Activated CD4-positive, alpha-beta T cell treated with anti-CD3 and anti-CD28 coated beads, Interleukin-2, amount 10 ng/mL, durations not matched to agents 7 days and 5 days (primary cell): ENCODE measurements at regions not wholly inside any gene's neighbourhood (a gene's known extent, or its start where the extent isn't known, plus 50 kb on each side); places are given as distances from the start of the nearest gene placed in this dataset.

Source experiments
- CTCF ChIA-PET: fragments of 350-600 bp; sonication (Branson Sonifier 250); formaldehyde crosslinking; loops from one replicate; lab custom pipeline; 2021; ENCODE audit warnings: antibody characterized with exemption; lab: Charles Lee
- POLR2A ChIA-PET: fragments of 350-600 bp; sonication (Branson Sonifier 250); formaldehyde crosslinking; loops from one replicate; lab custom pipeline; 2021; ENCODE audit warnings: antibody characterized with exemption; lab: Charles Lee
- DNase-seq: peaks from one replicate; pipeline ENCODE4 v3.0.0-alpha.2; 2020
- H3K27ac Mint-ChIP-seq: one replicate; pipeline ENCODE4 v1.8.0; 2021; ENCODE audit warnings: mild to moderate bottlenecking, moderate library complexity, mixed read lengths
- H3K27me3 Mint-ChIP-seq: one replicate; pipeline ENCODE4 v1.8.0; 2021; ENCODE audit warnings: mixed read lengths
- H3K36me3 Mint-ChIP-seq: one replicate; pipeline ENCODE4 v1.8.0; 2021; ENCODE audit warnings: low read depth, mixed read lengths
- H3K4me1 Mint-ChIP-seq: one replicate; pipeline ENCODE4 v1.8.0; 2021; ENCODE audit warnings: mixed read lengths
- H3K4me3 Mint-ChIP-seq: one replicate; pipeline ENCODE4 v1.8.0; 2021; ENCODE audit warnings: mild to moderate bottlenecking, moderate library complexity, mixed read lengths
- H3K9me3 Mint-ChIP-seq: one replicate; pipeline ENCODE4 v1.8.0; 2021; ENCODE audit warnings: mixed read lengths

DNA sequence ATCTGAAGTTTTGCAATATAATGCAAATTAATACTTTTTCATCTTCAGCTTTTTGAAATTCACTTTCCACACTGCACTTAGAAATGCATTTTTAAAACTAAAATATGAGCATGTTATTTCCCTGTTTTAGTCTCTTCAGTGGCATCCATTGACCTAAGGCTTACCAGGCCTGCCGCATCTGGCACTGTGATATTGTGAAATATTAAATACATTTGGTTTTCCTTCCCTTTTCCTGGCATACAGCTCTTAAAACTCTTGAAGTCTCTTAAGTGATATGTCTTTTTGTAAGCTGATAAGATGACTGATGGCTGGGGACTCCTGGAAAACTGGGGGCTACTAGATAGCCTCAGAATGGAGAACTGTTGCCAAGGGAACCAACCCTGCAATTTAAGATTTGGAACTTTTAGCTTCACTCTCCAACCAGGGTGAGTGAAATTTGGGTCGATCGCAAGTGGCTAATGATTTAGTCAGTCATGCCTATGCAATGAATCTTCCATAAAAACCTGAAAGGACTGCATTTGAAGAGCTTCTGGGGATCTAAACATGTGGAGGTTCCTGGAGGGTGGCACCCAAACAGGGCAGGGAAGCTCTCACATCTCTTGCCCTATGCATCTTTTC is 75.5 kb upstream of the PDC start:
- POLR2A ChIA-PET: no interaction called here
- CTCF ChIA-PET: interaction anchor here (0.6 kb wide), 1 partner anchor 26 kb away, joined by 3 read pairs; no protein-coding TSS in a partner anchor
- DNase-seq: no peak
- Mint-ChIP-seq H3K27ac (no peak overlapping the region), H3K27me3 (no peaks in the 10 kb centered on the region), H3K9me3 (peaks cover 4% of the 10 kb centered on the region), H3K4me3 (no peak overlapping the region), H3K4me1 (no peaks in the 10 kb centered on the region), H3K36me3 (no peaks in the 10 kb centered on the region)

DNA sequence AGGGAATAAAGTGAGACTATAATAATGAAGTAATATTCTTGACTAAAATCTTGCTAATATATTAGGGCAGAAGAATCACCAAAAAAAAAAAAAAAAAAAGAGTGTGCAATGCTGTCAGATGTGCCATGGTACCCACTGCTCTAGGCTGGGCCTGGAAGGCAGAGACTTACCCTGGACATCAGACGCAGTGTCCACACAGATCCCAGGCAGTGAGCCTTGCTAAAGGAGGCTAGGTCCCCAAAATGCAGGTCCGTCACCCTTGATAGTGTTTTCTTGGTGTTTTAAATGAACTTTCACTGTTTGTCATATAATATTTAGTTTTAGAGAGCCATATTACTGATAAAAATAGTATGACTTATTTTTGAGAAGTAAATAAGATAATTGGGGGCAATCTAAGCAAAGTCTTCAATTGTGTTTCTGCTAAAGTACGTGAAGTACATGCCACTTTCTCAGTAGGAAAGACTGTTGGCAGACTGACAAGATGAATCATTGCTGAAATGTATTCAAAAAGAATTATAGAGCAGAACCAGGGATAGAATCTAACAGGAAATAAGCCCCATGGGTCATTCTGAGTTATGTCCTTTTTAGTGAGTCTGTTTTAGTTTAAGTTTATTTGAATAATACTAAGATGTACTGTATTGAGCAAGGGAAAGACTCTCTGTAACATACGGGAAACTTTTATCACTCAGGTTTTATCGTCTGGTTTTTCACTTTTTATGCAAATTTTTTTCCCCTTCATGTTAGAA is 74.6 kb upstream of the PDC start:
- ChIA-PET CTCF (interaction anchor here (0.6 kb wide), 1 partner anchor 27 kb away, joined by 3 read pairs; no protein-coding TSS in a partner anchor), POLR2A (no interaction called here)
- H3K4me3 Mint-ChIP-seq: no peak overlapping the region
- H3K27ac Mint-ChIP-seq: no peak overlapping the region
- H3K9me3 Mint-ChIP-seq: peaks cover 4% of the 10 kb centered on the region
- no peaks in the 10 kb centered on the region for H3K27me3 Mint-ChIP-seq
- DNase-seq: no peak
- H3K4me1 Mint-ChIP-seq: no peaks in the 10 kb centered on the region
- H3K36me3 Mint-ChIP-seq: no peaks in the 10 kb centered on the region

DNA sequence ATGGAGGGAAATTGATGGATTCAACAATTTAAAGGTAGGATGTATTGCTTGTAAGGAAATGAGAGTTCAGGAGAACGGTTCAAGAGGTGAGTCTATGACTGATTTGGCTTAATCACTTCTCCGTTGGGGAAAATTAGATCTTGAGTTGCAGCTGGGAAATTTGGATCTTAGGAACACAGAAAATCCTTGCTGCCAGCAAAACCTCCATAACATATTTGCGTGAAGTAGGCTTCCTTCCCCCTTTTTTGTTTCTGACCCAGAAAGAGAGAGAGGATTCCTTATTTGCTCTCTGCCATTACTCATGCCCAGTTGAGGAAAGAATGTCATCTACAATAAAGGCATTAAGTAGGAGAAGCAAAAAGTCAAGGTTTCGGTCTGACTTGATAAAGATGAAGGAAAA is 73.5 kb upstream of the PDC start:
- no peaks in the 10 kb centered on the region for H3K36me3 Mint-ChIP-seq
- ChIA-PET CTCF (no interaction called here), POLR2A (no interaction called here)
- no peak for DNase-seq
- H3K27me3 Mint-ChIP-seq: no peaks in the 10 kb centered on the region
- no peaks in the 10 kb centered on the region for H3K4me1 Mint-ChIP-seq
- no peaks in the 10 kb centered on the region for H3K9me3 Mint-ChIP-seq
- H3K4me3 Mint-ChIP-seq: no peak overlapping the region
- H3K27ac Mint-ChIP-seq: no peak overlapping the region

DNA sequence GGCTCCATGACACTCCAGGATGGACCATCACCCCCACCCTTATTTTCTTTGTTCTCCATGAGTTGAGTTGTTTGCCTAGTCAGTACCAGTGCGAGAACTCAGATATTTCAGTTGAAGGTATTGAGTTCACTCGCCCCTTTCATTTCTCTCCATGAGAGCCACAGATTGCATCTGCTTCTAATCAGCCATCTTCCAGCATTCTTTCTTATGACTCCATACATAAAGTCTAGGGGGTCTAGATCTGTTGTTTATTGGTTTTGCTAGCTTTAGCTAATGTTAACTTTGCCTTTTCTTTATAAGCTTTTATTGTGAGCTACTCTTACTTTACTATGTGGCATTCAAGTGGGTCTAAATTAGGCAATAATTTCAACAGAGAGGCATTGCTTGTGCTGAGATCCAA is 71.6 kb upstream of the PDC start:
- Mint-ChIP-seq H3K27me3 (no peaks in the 10 kb centered on the region), H3K36me3 (no peaks in the 10 kb centered on the region), H3K4me1 (no peaks in the 10 kb centered on the region), H3K9me3 (no peaks in the 10 kb centered on the region), H3K27ac (no peak overlapping the region), H3K4me3 (no peak overlapping the region)
- ChIA-PET CTCF (no interaction called here), POLR2A (no interaction called here)
- DNase-seq: no peak

DNA sequence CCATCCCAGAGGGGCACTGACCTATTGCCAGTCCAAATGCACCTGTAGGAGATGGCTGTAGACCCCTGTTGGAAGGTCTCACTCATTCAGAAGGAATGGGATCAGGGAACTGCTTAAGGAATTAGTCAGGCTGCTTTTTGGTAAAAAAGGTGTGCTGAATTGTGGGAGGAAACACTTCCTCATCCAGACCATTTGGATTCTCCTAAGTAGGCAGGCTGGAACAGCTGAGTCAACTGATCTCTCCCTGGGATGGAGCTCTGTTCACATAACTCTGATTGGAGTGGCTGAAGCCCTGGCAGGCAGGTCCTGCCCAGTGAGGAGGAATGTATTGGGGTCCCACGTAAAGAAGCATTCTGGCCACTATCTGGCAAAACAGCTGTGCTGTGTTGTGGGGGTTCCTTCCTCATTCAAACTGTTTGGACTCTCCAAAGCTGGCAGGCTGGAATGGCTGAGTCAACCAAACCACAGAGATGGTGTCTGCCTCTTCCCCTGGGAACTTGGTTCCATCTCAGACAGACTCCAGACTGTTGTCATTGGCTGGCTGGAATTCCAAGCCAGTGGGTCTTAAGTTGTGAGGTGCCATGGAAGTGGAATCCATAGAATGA is 70.7 kb upstream of the PDC start:
- no peaks in the 10 kb centered on the region for H3K9me3 Mint-ChIP-seq
- H3K27me3 Mint-ChIP-seq: no peaks in the 10 kb centered on the region
- ChIA-PET POLR2A (no interaction called here), CTCF (no interaction called here)
- no peak overlapping the region for H3K27ac Mint-ChIP-seq
- DNase-seq: no peak
- no peak overlapping the region for H3K4me3 Mint-ChIP-seq
- no peaks in the 10 kb centered on the region for H3K36me3 Mint-ChIP-seq
- no peaks in the 10 kb centered on the region for H3K4me1 Mint-ChIP-seq

DNA sequence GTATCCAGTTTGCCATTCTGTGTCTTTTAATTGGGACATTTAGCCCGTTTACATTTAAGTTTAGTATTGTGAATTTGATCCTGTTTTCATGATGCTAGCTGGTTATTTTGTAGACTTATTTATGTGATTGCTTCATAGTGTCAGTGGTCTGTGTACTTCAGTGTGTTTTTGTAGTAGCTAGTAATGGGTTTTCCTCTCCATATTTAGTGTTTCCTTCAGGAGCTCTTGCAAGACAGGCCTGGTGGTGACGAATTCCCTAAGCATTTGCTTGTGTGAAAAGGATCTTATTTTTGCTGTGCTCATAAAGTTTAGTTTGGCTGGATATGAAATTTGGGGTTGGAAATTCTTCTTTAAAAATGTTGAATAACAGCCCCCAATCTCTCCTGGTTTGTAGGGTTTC is 69.2 kb upstream of the PDC start:
- peaks cover 2% of the 10 kb centered on the region for H3K9me3 Mint-ChIP-seq
- no peak overlapping the region for H3K4me3 Mint-ChIP-seq
- H3K36me3 Mint-ChIP-seq: no peaks in the 10 kb centered on the region
- ChIA-PET CTCF (no interaction called here), POLR2A (no interaction called here)
- no peaks in the 10 kb centered on the region for H3K27me3 Mint-ChIP-seq
- H3K4me1 Mint-ChIP-seq: no peaks in the 10 kb centered on the region
- no peak for DNase-seq
- H3K27ac Mint-ChIP-seq: no peak overlapping the region

DNA sequence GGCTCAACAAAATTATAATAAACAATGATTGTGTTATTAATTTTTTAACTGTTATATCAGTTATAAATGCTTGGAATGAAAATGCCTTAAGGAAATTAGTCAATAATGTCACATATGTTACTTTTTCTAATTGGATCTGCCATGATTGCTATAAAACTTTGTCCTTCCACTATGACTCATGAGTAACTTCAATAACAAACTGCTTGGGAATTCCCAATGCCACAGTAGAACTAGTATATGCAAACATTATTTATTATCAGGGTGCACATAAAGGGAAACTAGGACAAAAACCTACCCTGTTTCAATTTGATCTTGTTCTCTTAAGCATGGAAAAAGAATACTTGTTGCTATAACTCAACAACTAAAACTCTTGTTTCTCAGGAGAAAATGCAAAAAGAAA is 59.1 kb upstream of the PDC start:
- H3K27ac Mint-ChIP-seq: no peak overlapping the region
- DNase-seq: no peak
- no peaks in the 10 kb centered on the region for H3K4me1 Mint-ChIP-seq
- H3K4me3 Mint-ChIP-seq: no peak overlapping the region
- CTCF ChIA-PET: no interaction called here
- H3K27me3 Mint-ChIP-seq: no peaks in the 10 kb centered on the region
- no peaks in the 10 kb centered on the region for H3K36me3 Mint-ChIP-seq
- POLR2A ChIA-PET: no interaction called here
- H3K9me3 Mint-ChIP-seq: peaks cover 15% of the 10 kb centered on the region

DNA sequence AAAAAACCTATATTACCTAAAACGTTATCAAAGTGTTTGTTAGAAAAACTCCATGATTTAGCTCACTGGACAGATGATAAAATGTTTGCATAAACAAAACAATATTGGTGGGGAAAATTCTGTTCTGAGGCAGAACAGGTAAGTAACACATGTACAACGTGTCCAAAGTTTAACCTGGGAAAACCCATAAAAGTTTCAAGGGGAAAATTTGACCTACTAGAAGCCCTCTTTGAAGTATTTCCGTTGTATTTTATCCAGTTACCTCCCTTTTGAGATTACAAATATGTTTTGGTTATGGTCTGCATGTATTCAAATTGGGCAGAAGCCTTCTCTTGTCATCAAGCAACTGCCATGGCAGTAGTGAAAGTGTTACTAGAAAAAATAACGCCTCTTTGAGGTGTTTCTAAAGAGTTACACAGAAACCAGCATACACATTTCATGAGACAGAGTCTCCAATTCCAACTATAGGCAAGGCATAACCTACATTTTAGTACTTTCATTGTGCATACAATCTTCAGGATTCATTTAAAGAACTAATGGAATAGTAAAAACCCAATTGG is 58.0 kb upstream of the PDC start:
- H3K4me3 Mint-ChIP-seq: no peak overlapping the region
- H3K9me3 Mint-ChIP-seq: peaks cover 14% of the 10 kb centered on the region
- ChIA-PET POLR2A (no interaction called here), CTCF (no interaction called here)
- no peak for DNase-seq
- no peaks in the 10 kb centered on the region for H3K27me3 Mint-ChIP-seq
- H3K27ac Mint-ChIP-seq: no peak overlapping the region
- H3K36me3 Mint-ChIP-seq: no peaks in the 10 kb centered on the region
- H3K4me1 Mint-ChIP-seq: no peaks in the 10 kb centered on the region

DNA sequence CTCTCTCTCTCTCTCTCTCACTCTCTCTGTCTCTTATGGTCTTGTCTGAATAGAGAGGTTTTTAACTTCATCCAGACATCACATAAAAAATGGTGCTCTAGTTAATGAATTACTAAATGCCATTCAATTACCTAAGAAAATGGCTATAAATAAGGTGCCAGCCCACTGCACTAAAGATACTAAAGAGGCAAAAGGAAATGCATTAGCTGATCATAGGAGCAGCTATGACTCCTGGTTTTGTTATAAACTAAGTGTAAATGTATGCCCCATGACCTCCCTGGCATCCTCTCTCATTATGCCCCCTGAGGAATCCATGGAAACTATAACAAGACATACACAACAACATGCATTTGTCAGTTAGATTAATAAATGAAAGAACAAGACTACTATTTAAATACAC is 57.5 kb upstream of the PDC start:
- POLR2A ChIA-PET: no interaction called here

DNA sequence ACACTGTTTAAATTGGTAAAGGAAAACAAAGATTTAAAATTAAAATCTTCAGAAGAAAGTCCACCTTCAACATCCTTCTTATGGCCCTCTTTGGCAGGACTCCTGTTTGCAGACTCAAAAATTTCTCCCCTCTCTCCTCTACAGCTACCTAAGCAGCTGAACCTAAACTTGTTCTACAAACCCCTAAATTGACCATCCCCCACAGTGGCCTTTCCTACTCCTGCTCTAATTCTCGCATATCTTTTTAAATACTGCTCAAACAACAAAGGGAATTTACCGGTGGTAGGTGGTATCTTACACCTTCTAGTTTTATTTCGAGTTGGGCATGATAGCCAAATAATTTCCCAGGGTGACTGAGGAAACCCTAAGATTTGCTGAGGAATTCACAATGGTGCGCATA is 53.5 kb upstream of the PDC start:
- DNase-seq: no peak
- no peaks in the 10 kb centered on the region for H3K36me3 Mint-ChIP-seq
- POLR2A ChIA-PET: no interaction called here
- H3K27ac Mint-ChIP-seq: no peak overlapping the region
- H3K27me3 Mint-ChIP-seq: peaks cover under 1% of the 10 kb centered on the region
- no peak overlapping the region for H3K4me3 Mint-ChIP-seq
- CTCF ChIA-PET: no interaction called here
- H3K9me3 Mint-ChIP-seq: peaks cover 2% of the 10 kb centered on the region
- H3K4me1 Mint-ChIP-seq: peaks cover 10% of the 10 kb centered on the region

More for the DNA sequence above, 57.5 kb upstream of the PDC start:
- H3K36me3 Mint-ChIP-seq: no peaks in the 10 kb centered on the region
- no peak overlapping the region for H3K27ac Mint-ChIP-seq
- H3K9me3 Mint-ChIP-seq: peaks cover 14% of the 10 kb centered on the region
- no peaks in the 10 kb centered on the region for H3K27me3 Mint-ChIP-seq
- H3K4me1 Mint-ChIP-seq: no peaks in the 10 kb centered on the region
- H3K4me3 Mint-ChIP-seq: no peak overlapping the region
- DNase-seq: no peak
- CTCF ChIA-PET: no interaction called here

DNA sequence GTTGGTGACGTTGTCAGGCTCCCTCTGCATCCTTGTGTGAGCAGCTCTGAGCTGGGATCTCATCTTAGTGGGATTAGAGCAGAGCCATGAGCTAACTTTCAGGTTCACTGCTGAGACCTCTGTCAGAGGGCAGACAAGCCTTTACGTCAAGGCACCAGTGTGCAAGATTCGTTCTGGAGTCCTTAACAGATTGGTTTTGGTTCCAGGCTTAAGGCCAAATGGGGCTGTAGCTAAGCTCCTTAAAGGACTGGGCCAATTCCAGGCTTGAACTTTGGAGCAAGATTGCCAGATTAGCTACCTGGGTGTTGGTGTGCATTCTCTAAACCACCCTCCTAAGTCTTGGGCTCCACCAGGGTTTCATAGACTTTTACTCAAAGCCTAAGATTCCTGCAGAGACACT is 52.6 kb upstream of the PDC start:
- H3K27ac Mint-ChIP-seq: no peak overlapping the region
- peaks cover 10% of the 10 kb centered on the region for H3K4me1 Mint-ChIP-seq
- H3K4me3 Mint-ChIP-seq: no peak overlapping the region
- POLR2A ChIA-PET: no interaction called here
- CTCF ChIA-PET: no interaction called here
- H3K36me3 Mint-ChIP-seq: no peaks in the 10 kb centered on the region
- H3K9me3 Mint-ChIP-seq: peaks cover 2% of the 10 kb centered on the region
- H3K27me3 Mint-ChIP-seq: peaks cover 5% of the 10 kb centered on the region
- DNase-seq: no peak

DNA sequence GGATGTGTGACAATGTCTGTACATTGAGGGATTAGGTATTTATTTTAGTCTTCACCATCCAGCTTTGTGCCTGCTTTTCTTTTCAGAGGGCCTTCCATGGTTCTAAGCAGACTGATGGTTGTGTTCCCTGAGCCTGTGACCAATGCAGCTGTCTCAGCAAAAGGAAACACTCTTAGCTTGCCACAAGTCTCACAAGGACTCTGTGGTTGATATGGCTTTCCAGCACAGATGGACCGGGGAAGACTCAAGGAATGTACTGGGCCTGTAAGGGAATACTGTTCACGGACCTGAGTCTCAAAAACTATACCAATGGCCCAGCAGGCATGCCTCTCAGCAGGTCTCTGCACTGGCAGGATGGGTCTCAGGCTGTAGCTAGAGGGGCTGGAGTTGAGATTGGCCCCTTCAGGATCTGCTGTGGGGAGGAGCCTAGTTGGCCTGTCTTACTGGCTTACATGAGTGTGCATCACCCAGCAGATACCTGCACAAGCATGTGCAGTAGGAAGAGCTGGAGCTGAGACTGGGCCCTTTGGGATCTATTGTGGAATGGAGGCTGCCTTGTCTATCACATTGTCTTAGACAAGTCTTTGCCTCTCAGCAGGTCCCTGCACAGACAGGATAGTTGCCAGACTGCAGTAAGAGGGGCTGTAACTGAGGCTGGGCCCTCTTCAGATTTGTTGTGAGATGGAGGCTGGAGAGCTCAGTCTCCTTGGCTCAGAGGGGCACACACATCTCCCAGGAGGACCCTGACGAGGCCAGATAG is 52.0 kb upstream of the PDC start:
- peaks cover 10% of the 10 kb centered on the region for H3K4me1 Mint-ChIP-seq
- ChIA-PET POLR2A (no interaction called here), CTCF (no interaction called here)
- peak overlapping the region; percentile 27 for H3K27ac Mint-ChIP-seq
- no peak overlapping the region for H3K4me3 Mint-ChIP-seq
- peaks cover 6% of the 10 kb centered on the region for H3K27me3 Mint-ChIP-seq
- H3K9me3 Mint-ChIP-seq: peaks cover 2% of the 10 kb centered on the region
- DNase-seq: no peak
- H3K36me3 Mint-ChIP-seq: no peaks in the 10 kb centered on the region
